ENCODE measurements at regions not wholly inside any gene's neighbourhood (a gene's known extent, or its start where the extent isn't known, plus 50 kb on each side); places are given as distances from the start of the nearest gene placed in this dataset.

DNA sequence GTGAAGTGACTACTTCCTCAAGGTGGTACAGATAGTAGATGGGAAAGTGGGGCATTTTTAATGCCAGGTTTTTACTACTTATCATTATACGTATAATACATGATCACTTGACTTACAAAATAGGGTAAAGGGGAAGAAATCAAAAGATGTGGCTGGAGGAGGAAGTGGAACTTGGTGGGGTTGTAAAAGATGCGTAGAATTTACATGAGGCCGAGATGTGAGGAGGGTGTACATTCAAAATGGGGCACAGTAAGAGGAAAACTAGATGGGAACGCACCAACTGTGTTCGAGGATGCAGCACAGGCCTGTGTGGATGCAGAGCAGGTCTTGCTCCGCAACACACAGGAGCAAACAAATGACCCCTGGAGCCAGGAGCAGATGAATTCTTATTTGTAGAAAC lies 403.3 kb downstream of the TXNL1 start:
- Mint-ChIP-seq H3K36me3 (peaks cover 9 to 12% of the 10 kb centered on the region in 2 donors), H3K4me3 (peak overlapping the region; percentile 1 to 50), H3K27ac (peak overlapping the region; percentile 2), H3K9me3 (peaks cover 17 to 20% of the 10 kb centered on the region in 2 donors), H3K27me3 (no peaks in the 10 kb centered on the region), H3K4me1 (peaks cover 27 to 42% of the 10 kb centered on the region in 2 donors)
- peak; percentile 16 for DNase-seq
- peak; percentile 83 to 85 for ATAC-seq (replicated peaks)

DNA sequence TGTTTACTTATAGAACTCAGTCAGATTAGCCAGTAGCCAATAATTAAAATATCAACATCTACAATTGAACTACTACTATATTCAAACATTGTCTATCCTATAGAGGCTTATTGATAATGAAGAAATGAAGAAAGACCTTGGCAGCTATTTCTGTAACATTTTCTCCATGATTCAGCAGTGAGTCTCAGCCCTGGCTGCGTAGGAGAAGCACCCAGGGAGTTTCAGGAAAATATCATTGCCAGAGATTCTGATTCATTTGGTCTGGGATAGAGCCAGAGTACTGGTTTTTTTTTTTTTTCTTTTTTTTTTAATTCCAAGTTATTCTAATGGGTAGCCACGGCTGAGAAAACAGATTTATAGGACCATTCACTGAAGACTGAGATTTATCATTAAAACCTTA lies 404.8 kb downstream of the TXNL1 start:
- Mint-ChIP-seq H3K27ac (no peak overlapping the region), H3K27me3 (no peaks in the 10 kb centered on the region), H3K36me3 (peaks cover 9 to 13% of the 10 kb centered on the region in 2 donors), H3K9me3 (peaks cover 19 to 25% of the 10 kb centered on the region in 2 donors), H3K4me3 (no peak overlapping the region), H3K4me1 (peaks cover 24 to 38% of the 10 kb centered on the region in 2 donors)
- DNase-seq (no peak), ATAC-seq (replicated peaks) (no peak)

DNA sequence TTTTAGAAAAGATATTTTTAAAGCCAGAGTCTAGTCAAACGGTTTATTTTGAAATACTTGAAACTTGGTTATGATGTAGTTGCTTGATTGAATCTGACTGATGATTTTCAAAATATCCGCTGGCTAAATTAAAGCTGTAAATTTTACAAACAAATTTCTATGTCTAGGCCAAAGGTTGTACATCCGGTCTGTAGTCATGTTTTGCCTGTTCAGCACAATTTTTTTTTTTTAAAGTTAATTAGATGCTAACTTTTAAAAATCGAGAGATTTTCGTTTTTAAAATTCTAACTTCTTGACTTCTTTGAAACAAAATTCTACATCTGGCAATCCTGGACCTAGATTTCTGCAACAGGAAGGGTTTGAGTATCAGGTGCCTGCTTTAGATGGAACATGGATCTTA lies 412.4 kb downstream of the TXNL1 start:
- Mint-ChIP-seq H3K36me3 (peaks cover 4 to 7% of the 10 kb centered on the region in 2 donors), H3K27ac (no peak overlapping the region), H3K4me3 (no peak overlapping the region), H3K27me3 (no peaks in the 10 kb centered on the region), H3K4me1 (peaks cover 0 to 8% of the 10 kb centered on the region in 2 donors), H3K9me3 (peaks cover 13 to 17% of the 10 kb centered on the region in 2 donors)
- ATAC-seq (replicated peaks), result no peak
- no peak for DNase-seq

- DNase-seq, result no peak
- Mint-ChIP-seq H3K9me3 (peaks cover 6 to 9% of the 10 kb centered on the region in 2 donors), H3K36me3 (no peaks in the 10 kb centered on the region), H3K4me3 (no peak overlapping the region), H3K27ac (no peak overlapping the region), H3K27me3 (no peaks in the 10 kb centered on the region), H3K4me1 (peaks cover 0 to 8% of the 10 kb centered on the region in 2 donors)
- no peak for ATAC-seq (replicated peaks)
Observed at GRCh38 chr18:56224669-56225561, 413.5 kb downstream of the TXNL1 start.

GRCh38 chr18:56221195-56222065 lies 417.0 kb downstream of the TXNL1 start:
- Mint-ChIP-seq H3K4me3 (no peak overlapping the region), H3K27ac (no peak overlapping the region), H3K4me1 (peaks cover 0 to under 1% of the 10 kb centered on the region in 2 donors), H3K27me3 (peaks cover 4 to 5% of the 10 kb centered on the region in 2 donors), H3K9me3 (no peaks in the 10 kb centered on the region), H3K36me3 (no peaks in the 10 kb centered on the region)
- DNase-seq (no peak), ATAC-seq (replicated peaks) (no peak)

DNA sequence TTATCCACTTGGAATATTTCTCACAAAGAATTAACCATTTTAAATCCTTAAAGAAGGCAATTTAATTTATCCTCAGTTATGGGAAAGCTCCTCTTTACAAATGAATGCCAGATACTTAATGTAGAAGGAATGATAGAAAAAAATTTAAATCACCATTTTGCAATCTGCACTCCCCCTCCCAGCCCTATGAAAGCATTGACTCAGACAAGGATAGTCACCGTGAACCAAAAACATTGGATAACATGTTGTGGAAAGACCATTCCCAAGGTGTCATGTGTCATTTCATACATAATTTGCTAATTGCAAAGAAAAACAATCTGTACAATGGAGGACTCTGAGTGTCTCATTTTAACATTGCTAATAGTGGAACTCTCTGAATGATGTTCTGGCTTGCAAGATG lies 421.0 kb downstream of the TXNL1 start:
- DNase-seq, result no peak
- H3K4me3 Mint-ChIP-seq, result no peak overlapping the region
- no peaks in the 10 kb centered on the region for H3K36me3 Mint-ChIP-seq

DNA sequence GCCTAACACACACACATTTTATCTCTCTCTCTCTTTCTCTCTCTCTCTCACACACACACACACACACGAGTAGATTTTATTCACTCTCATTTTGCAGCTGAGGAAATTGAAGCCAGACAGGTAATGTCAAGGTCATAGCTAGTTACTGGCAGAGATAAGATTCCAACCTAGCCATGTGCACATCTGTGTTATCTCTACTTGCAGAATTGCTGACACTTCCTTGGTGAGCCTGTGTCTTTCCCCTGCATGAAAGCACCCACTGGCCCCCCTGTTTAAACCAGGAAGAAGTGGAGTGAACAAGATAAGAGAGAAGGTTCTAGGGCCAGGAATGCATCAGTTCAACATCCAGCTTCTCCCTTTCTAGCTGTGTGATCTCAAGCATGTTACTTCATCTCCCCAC lies 423.7 kb downstream of the TXNL1 start:
- ATAC-seq (replicated peaks), result no peak
- H3K36me3 Mint-ChIP-seq, result no peaks in the 10 kb centered on the region

More for the DNA sequence above, 421.0 kb downstream of the TXNL1 start:
- no peak for ATAC-seq (replicated peaks)
- Mint-ChIP-seq H3K27ac (no peak overlapping the region), H3K9me3 (no peaks in the 10 kb centered on the region), H3K27me3 (peaks cover 4 to 5% of the 10 kb centered on the region in 2 donors), H3K4me1 (peaks cover 0 to 1% of the 10 kb centered on the region in 2 donors)

GRCh38 chr18:56210520-56210919 lies 427.9 kb downstream of the TXNL1 start:
- H3K4me1 Mint-ChIP-seq, result peaks cover 24 to 30% of the 10 kb centered on the region in 2 donors
- ATAC-seq (replicated peaks), result no peak
- peaks cover 0 to 3% of the 10 kb centered on the region in 2 donors for H3K36me3 Mint-ChIP-seq
- H3K27ac Mint-ChIP-seq, result no peak overlapping the region
- H3K27me3 Mint-ChIP-seq, result no peaks in the 10 kb centered on the region
- peaks cover 0 to 4% of the 10 kb centered on the region in 2 donors for H3K9me3 Mint-ChIP-seq
- no peak for DNase-seq
- no peak overlapping the region for H3K4me3 Mint-ChIP-seq

More for the DNA sequence above, 423.7 kb downstream of the TXNL1 start:
- no peak overlapping the region for H3K27ac Mint-ChIP-seq
- peaks cover 13 to 21% of the 10 kb centered on the region in 2 donors for H3K4me1 Mint-ChIP-seq
- peaks cover 0 to 4% of the 10 kb centered on the region in 2 donors for H3K9me3 Mint-ChIP-seq
- peaks cover 4 to 5% of the 10 kb centered on the region in 2 donors for H3K27me3 Mint-ChIP-seq
- no peak overlapping the region for H3K4me3 Mint-ChIP-seq
- no peak for DNase-seq

DNA sequence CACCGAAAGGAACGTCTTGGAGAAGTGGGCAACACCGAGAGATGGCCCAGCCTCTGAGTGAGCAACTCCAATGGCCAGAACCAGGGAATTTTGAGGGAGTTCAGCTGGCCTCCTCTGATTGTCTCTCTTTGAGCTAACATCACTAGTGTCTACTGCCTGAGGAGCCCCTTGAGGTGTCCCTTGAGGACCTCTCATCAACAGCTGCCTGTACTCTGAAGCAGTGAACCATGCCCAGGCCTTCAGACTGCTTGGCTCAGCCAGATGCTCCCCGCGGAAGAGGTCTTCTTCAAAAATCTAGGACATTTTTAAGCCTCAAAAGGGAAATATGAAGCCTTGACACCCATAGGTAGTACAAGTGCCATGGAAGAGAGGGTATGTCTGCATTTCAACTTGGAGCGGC lies 430.4 kb downstream of the TXNL1 start:
- H3K36me3 Mint-ChIP-seq, result peaks cover 5 to 10% of the 10 kb centered on the region in 2 donors
- no peak overlapping the region for H3K4me3 Mint-ChIP-seq
- H3K27ac Mint-ChIP-seq, result no peak overlapping the region
- H3K9me3 Mint-ChIP-seq, result peaks cover 4 to 12% of the 10 kb centered on the region in 2 donors
- DNase-seq, result no peak
- peak; percentile 55 to 63 for ATAC-seq (replicated peaks)
- peaks cover 24 to 30% of the 10 kb centered on the region in 2 donors for H3K4me1 Mint-ChIP-seq
- no peaks in the 10 kb centered on the region for H3K27me3 Mint-ChIP-seq

- peaks cover 4 to 8% of the 10 kb centered on the region in 2 donors for H3K9me3 Mint-ChIP-seq
- ATAC-seq (replicated peaks) (no peak), DNase-seq (no peak)
- H3K27ac Mint-ChIP-seq, result no peak overlapping the region
- no peaks in the 10 kb centered on the region for H3K27me3 Mint-ChIP-seq
- peaks cover 5 to 10% of the 10 kb centered on the region in 2 donors for H3K36me3 Mint-ChIP-seq
- no peak overlapping the region for H3K4me3 Mint-ChIP-seq
- H3K4me1 Mint-ChIP-seq, result peaks cover 26 to 33% of the 10 kb centered on the region in 2 donors
Observed at GRCh38 chr18:56204052-56204451, 434.3 kb downstream of the TXNL1 start.

- ATAC-seq (replicated peaks) (no peak), DNase-seq (no peak)
- Mint-ChIP-seq H3K4me1 (peaks cover 23 to 37% of the 10 kb centered on the region in 2 donors), H3K27ac (no peak overlapping the region), H3K9me3 (peaks cover 4 to 8% of the 10 kb centered on the region in 2 donors), H3K4me3 (no peak overlapping the region), H3K27me3 (no peaks in the 10 kb centered on the region), H3K36me3 (peaks cover 5 to 8% of the 10 kb centered on the region in 2 donors)
Observed at GRCh38 chr18:56202678-56203077, 435.7 kb downstream of the TXNL1 start.

DNA sequence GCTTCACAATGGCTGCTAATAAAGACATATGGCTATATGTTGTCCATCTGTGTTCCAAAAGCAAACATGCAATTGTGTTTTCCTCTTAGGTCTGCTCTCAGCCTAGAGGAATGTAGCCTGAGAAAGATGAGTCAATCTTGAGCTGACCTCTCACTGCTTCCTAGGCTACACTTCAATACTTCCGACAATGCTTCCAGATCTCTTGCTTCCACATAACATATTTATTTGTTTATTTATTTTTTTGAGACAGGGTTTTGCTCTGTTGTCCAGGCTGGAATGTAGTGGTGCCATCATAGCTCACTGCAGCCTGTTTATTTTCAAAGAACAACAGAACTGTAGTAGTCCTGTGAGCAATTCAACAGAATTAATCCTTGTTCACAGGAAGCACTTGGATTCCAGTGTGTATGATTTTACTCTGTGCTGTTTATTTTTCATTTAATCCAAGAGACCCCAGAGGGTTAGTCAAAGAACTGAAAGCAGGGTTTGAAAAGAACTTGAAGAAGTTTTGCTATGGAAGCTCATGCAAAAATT lies 437.9 kb downstream of the TXNL1 start:
- Mint-ChIP-seq H3K27ac (no peak overlapping the region), H3K4me1 (peaks cover 20 to 42% of the 10 kb centered on the region in 2 donors), H3K27me3 (no peaks in the 10 kb centered on the region), H3K4me3 (no peak overlapping the region), H3K36me3 (peaks cover 5 to 7% of the 10 kb centered on the region in 2 donors), H3K9me3 (peaks cover 4 to 8% of the 10 kb centered on the region in 2 donors)
- ATAC-seq (replicated peaks) (no peak), DNase-seq (no peak)

GRCh38 chr18:56199580-56200330 lies 438.6 kb downstream of the TXNL1 start:
- H3K36me3 Mint-ChIP-seq, result peaks cover 4 to 5% of the 10 kb centered on the region in 2 donors
- ATAC-seq (replicated peaks), result no peak
- no peak overlapping the region for H3K4me3 Mint-ChIP-seq
- peak overlapping the region; percentile 68 for H3K27ac Mint-ChIP-seq
- H3K9me3 Mint-ChIP-seq, result peaks cover 4 to 5% of the 10 kb centered on the region in 2 donors
- DNase-seq, result no peak
- H3K27me3 Mint-ChIP-seq, result no peaks in the 10 kb centered on the region
- peaks cover 20 to 42% of the 10 kb centered on the region in 2 donors for H3K4me1 Mint-ChIP-seq

All from stimulated activated naive B cell treated with anti-CD40 and anti-IgM and Interleukin-4, amounts not matched to agents 10 μg/mL and 1 μg/mL and 100 μg/mL, for 72 hours (primary cell).